H1 (cell line): ENCODE measurements at regions not wholly inside any gene's neighbourhood (a gene's known extent, or its start where the extent isn't known, plus 50 kb on each side); places are given as distances from the start of the nearest gene placed in this dataset.

Experiments used
- CTCF ChIA-PET: fragments of 300-600 bp; sonication (Branson Sonifier 250); formaldehyde crosslinking; loops from one replicate; lab custom pipeline; 2021; ENCODE audit not compliant: partially characterized antibody; lab: Charles Lee
- POLR2A ChIA-PET: fragments of 300-600 bp; sonication (Branson Sonifier 250); formaldehyde crosslinking; loops from one replicate; lab custom pipeline; 2021; ENCODE audit warnings: inconsistent platforms; ENCODE audit not compliant: partially characterized antibody; lab: Charles Lee
- DNase-seq, 2 experiments: peaks; one replicate each; pipeline versions ENCODE4 v3.0.0 to v3.0.0-alpha.2; 2010 to 2022; ENCODE audit warnings: low spot score in 2 of 2, low read depth in 1 of 2, mixed read lengths in 1 of 2
- FAIRE-seq: peaks from 2 replicates; lab custom pipeline; 2011; peaks lifted over from hg19 to GRCh38; lab: Jason Lieb, UNC
- H2AFZ ChIP-seq: 2 replicates; pipeline ENCODE4 v1.8.1; 2012; ENCODE audit warnings: low read length, inconsistent platforms
- H2AK5ac ChIP-seq: 2 replicates; pipeline ENCODE4 v1.6.1; 2013; ENCODE audit warnings: low read depth, low read length
- H2BK120ac ChIP-seq: replicated peaks from 2 replicates; pipeline ENCODE3; 2013; ENCODE audit warnings: low read depth, low read length, inconsistent platforms
- H2BK12ac ChIP-seq: 2 replicates; pipeline ENCODE4 v1.6.1; 2013; ENCODE audit warnings: low read depth, low read length
- H2BK15ac ChIP-seq: 2 replicates; pipeline ENCODE4 v1.6.1; 2013; ENCODE audit warnings: low read length
- H2BK20ac ChIP-seq: 2 replicates; pipeline ENCODE4 v1.6.1; 2013; ENCODE audit warnings: low read length
- H2BK5ac ChIP-seq: 2 replicates; pipeline ENCODE4 v1.6.1; 2013; ENCODE audit warnings: low read depth, low read length
- H3K14ac ChIP-seq: 2 replicates; pipeline ENCODE4 v1.6.1; 2013; ENCODE audit warnings: inconsistent platforms; ENCODE audit not compliant: insufficient read length
- H3K18ac ChIP-seq: 2 replicates; pipeline ENCODE4 v1.6.1; 2013; ENCODE audit warnings: low read length; ENCODE audit errors: extremely low read depth
- H3K23ac ChIP-seq: 2 replicates; pipeline ENCODE4 v1.6.1; 2013; ENCODE audit warnings: inconsistent platforms; ENCODE audit not compliant: insufficient read length
- H3K23me2 ChIP-seq: 2 replicates; pipeline ENCODE4 v1.6.1; 2013; ENCODE audit warnings: low read depth, low read length
- H3K27ac ChIP-seq: 2 replicates; pipeline ENCODE4 v1.6.1; 2011; ENCODE audit warnings: low read depth, low read length, inconsistent platforms
- H3K27me3 ChIP-seq, 4 experiments: replicated peaks in 1 of 4; 1 replicate in 1 of 4; 2 replicates in 3 of 4; pipeline versions ENCODE4 v1.6.1 to v1.8.1; 2011 to 2013; ENCODE audit warnings: low read length in 3 of 4, mild to moderate bottlenecking in 3 of 4, inconsistent platforms in 2 of 4, mixed read lengths in 2 of 4, moderate library complexity in 1 of 4; ENCODE audit not compliant: control insufficient read depth in 3 of 4, insufficient read depth in 3 of 4; ENCODE audit errors: extremely low read depth in 1 of 4
- H3K36me3 ChIP-seq, 4 experiments: 2 replicates each; pipeline versions ENCODE4 v1.6.1 to v1.8.1; 2011 to 2013; ENCODE audit warnings: mild to moderate bottlenecking in 4 of 4, low read length in 3 of 4, moderate library complexity in 2 of 4, control low read depth in 1 of 4, inconsistent platforms in 1 of 4; ENCODE audit not compliant: insufficient read depth in 4 of 4, control insufficient read depth in 2 of 4
- H3K4ac ChIP-seq: replicated peaks from 2 replicates; pipeline ENCODE3; 2013; ENCODE audit warnings: low read length, low read depth, mixed read lengths, inconsistent platforms; ENCODE audit not compliant: insufficient read length
- H3K4me1 ChIP-seq, 4 experiments: replicated peaks in 1 of 4; 1 replicate in 1 of 4; 2 replicates in 3 of 4; pipeline versions ENCODE4 v1.6.1 to v1.8.1; 2011 to 2013; ENCODE audit warnings: low read length in 3 of 4, inconsistent platforms in 2 of 4, mixed read lengths in 1 of 4; ENCODE audit not compliant: insufficient read depth in 4 of 4, control insufficient read depth in 3 of 4
- H3K4me2 ChIP-seq, 2 experiments: 2 replicates each; pipeline versions ENCODE4 v1.6.1 to v1.8.1; 2011 to 2013; ENCODE audit warnings: low read depth in 2 of 2, low read length in 2 of 2, control low read depth in 1 of 2, inconsistent platforms in 1 of 2, mild to moderate bottlenecking in 1 of 2; ENCODE audit not compliant: insufficient read depth in 1 of 2
- H3K4me3 ChIP-seq, 4 experiments: fragments of 200-600, 300-600 bp in 1 of 4; sonication (generic), shearing (Covaris generic), sonication (Bioruptor Twin) in 1 of 4; 2 replicates each; pipeline versions ENCODE4 v1.5.1 to v1.8.1; 2011 to 2016; ENCODE audit warnings: low read length in 4 of 4, low read depth in 3 of 4, control low read depth in 2 of 4, inconsistent platforms in 2 of 4, mild to moderate bottlenecking in 2 of 4, mixed read lengths in 1 of 4, moderate library complexity in 1 of 4; ENCODE audit not compliant: insufficient read depth in 2 of 4; ENCODE audit errors: extremely low read depth in 1 of 4
- H3K56ac ChIP-seq: replicated peaks from 2 replicates; pipeline ENCODE3; 2013; ENCODE audit warnings: low read depth, mild to moderate bottlenecking, mixed read lengths, low read length, inconsistent platforms; ENCODE audit not compliant: insufficient read length
- H3K79me1 ChIP-seq: 2 replicates; pipeline ENCODE4 v1.6.1; 2013; ENCODE audit warnings: low read depth, low read length, control low read depth
- H3K79me2 ChIP-seq, 2 experiments: 2 replicates each; pipeline versions ENCODE4 v1.6.1 to v1.8.1; 2012 to 2013; ENCODE audit warnings: low read length in 2 of 2, mild to moderate bottlenecking in 2 of 2, inconsistent platforms in 1 of 2; ENCODE audit not compliant: insufficient read depth in 2 of 2, control insufficient read depth in 1 of 2
- H3K9ac ChIP-seq, 4 experiments: replicated peaks in 1 of 4; 1 replicate in 1 of 4; 2 replicates in 3 of 4; pipeline versions ENCODE4 v1.6.1 to v1.8.1; 2011 to 2013; ENCODE audit warnings: low read depth in 3 of 4, low read length in 3 of 4, control low read depth in 2 of 4, mild to moderate bottlenecking in 2 of 4, moderate library complexity in 2 of 4, inconsistent platforms in 1 of 4; ENCODE audit errors: extremely low read depth in 1 of 4
- H3K9me3 ChIP-seq, 2 experiments: 2 replicates each; pipeline versions ENCODE4 v1.6.1 to v1.8.1; 2012 to 2013; ENCODE audit warnings: mild to moderate bottlenecking in 2 of 2, moderate library complexity in 2 of 2, control low read depth in 1 of 2, inconsistent platforms in 1 of 2, low read depth in 1 of 2, low read length in 1 of 2, mixed read lengths in 1 of 2; ENCODE audit not compliant: insufficient read depth in 2 of 2
- H4K20me1 ChIP-seq, 2 experiments: replicated peaks in 1 of 2; 2 replicates each; pipeline versions ENCODE3 to v1.8.1; 2011 to 2013; ENCODE audit warnings: inconsistent platforms in 2 of 2, low read length in 2 of 2, mild to moderate bottlenecking in 1 of 2; ENCODE audit not compliant: insufficient read depth in 2 of 2, control insufficient read depth in 1 of 2
- H4K5ac ChIP-seq: 2 replicates; pipeline ENCODE4 v1.6.1; 2013; ENCODE audit warnings: low read length, low read depth, mixed read lengths, inconsistent platforms; ENCODE audit not compliant: insufficient read length
- H4K8ac ChIP-seq: 2 replicates; pipeline ENCODE4 v1.8.0; 2013; ENCODE audit warnings: mild to moderate bottlenecking, moderate library complexity, low read length, inconsistent platforms; ENCODE audit not compliant: insufficient read depth; ENCODE audit errors: extremely low read depth
- H4K91ac ChIP-seq: replicated peaks from 2 replicates; pipeline ENCODE3; 2013; ENCODE audit warnings: low read length, mixed read lengths, inconsistent platforms; ENCODE audit not compliant: insufficient read length
- EP300 ChIP-seq, 2 experiments: IDR thresholded peaks; 1 replicate in 1 of 2; 2 replicates in 1 of 2; pipeline ENCODE4 v1.6.1; 2011 to 2012; ENCODE audit warnings: low read depth in 2 of 2, low read length in 2 of 2, mild to moderate bottlenecking in 2 of 2, borderline replicate concordance in 1 of 2, inconsistent platforms in 1 of 2, moderate library complexity in 1 of 2
- WGBS, 2 experiments: shearing (Covaris generic) in 1 of 2; methylation state at CpG; one replicate each; pipeline versions ENCODE4 v1.1.6 to v1.1.7; 2013 to 2015; ENCODE audit warnings: low lambda C conversion rate in 2 of 2, mixed read lengths in 2 of 2, inconsistent platforms in 1 of 2, low coverage in 1 of 2, missing lambda C conversion rate in 1 of 2; ENCODE audit not compliant: insufficient replicate concordance in 2 of 2, insufficient coverage in 1 of 2, insufficient read length in 1 of 2; ENCODE audit errors: extremely low coverage in 1 of 2, missing lambda C conversion rate in 1 of 2; 5-methylcytosine and 5-hydroxymethylcytosine counted together

GRCh38 chr11:44403176-44403575, 93.2 kb upstream of the ALX4 start:
- H4K5ac ChIP-seq: no peak overlapping the region
- no peak for TF ChIP-seq EP300 (IDR thresholded peaks at IDR 0.05; ENCODE audit: borderline replicate concordance in 1 of 2, low read depth in 2 of 2, low read length in 2 of 2)
- no peak overlapping the region for H2AK5ac ChIP-seq
- H3K23me2 ChIP-seq: no peaks in the 10 kb centered on the region
- H3K4me3 ChIP-seq: no peak overlapping the region
- no peaks in the 10 kb centered on the region for H3K79me2 ChIP-seq
- no peak overlapping the region for H4K8ac ChIP-seq
- H2BK120ac ChIP-seq: no peak overlapping the region
- no peak overlapping the region for H3K56ac ChIP-seq
- H3K36me3 ChIP-seq: no peaks in the 10 kb centered on the region
- no peak overlapping the region for H4K91ac ChIP-seq
- no peaks in the 10 kb centered on the region for H3K79me1 ChIP-seq
- H3K27ac ChIP-seq: no peak overlapping the region
- no peak overlapping the region for H3K14ac ChIP-seq
- no peak overlapping the region for H3K18ac ChIP-seq
- no peak overlapping the region for H2AFZ ChIP-seq
- 88% methylated on average over 4 of the region's 4 CpGs; no CpG with 5 or more reads in 1 of the 2 experiments for WGBS, 2 experiments
- DNase-seq (no peak), FAIRE-seq (no peak)
- no peak overlapping the region for H2BK15ac ChIP-seq
- no peaks in the 10 kb centered on the region for H3K27me3 ChIP-seq
- no peaks in the 10 kb centered on the region; a peak in 1 of 7 replicates for H3K4me1 ChIP-seq
- H3K4ac ChIP-seq: no peak overlapping the region
- H2BK20ac ChIP-seq: no peak overlapping the region
- H3K4me2 ChIP-seq: no peak overlapping the region
- CTCF ChIA-PET: no interaction called here
- no peak overlapping the region for H3K23ac ChIP-seq
- H3K9me3 ChIP-seq: no peaks in the 10 kb centered on the region
- H2BK5ac ChIP-seq: no peak overlapping the region
- no peaks in the 10 kb centered on the region for H4K20me1 ChIP-seq
- POLR2A ChIA-PET: no interaction called here
- H3K9ac ChIP-seq: no peak overlapping the region
- H2BK12ac ChIP-seq: no peak overlapping the region
